ENCODE measurements at regions not wholly inside any gene's neighbourhood (a gene's known extent, or its start where the extent isn't known, plus 50 kb on each side); places are given as distances from the start of the nearest gene placed in this dataset.
"Not testable (repeated sequence)": the region's sequence is repeated elsewhere in the genome, so short reads cannot be mapped to it uniquely, and the experiment has no call there.

DNA sequence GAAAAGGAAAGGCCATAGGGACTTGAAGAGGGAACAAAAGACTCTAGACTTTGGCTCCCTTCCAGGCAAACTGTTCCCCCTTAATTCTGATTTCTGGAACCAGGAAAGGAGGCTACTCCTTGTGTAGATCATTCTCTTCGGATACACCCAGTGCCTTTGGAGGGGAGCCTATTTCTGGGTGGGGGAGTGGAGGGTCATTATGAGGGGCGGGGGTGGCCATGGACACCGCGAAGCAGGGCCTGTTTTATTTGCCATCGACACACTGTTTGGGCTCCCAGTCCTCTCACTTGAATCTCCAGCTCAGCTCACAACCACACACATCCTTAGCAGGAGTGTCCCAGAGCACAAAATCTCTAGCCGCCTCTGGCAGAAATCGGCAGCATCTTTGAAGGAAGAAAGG, 132.3 kb downstream of the PXDC1 start:
- no peak for DNase-seq (ENCODE audit: low spot score)

DNA sequence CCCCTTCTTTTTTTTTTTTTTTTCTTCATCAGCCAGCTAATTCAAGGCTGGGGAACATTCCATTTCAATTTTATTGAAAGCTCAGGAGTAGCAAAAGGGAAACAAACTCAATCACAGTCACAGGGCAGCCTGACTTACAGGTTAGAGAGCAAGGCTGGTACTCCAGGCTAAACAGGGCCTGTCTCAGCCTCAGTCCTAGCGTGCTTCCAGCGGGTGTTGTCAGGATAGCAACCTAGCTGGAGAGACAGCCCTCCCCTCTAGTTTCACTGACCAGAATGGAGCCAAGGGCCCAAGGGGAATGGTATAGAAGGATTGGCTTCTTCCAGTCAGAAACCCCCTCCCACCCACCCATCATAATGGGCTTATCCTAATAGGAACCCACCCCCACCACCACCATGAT, 132.9 kb downstream of the PXDC1 start:
- no peak for DNase-seq (ENCODE audit: low spot score)

DNA sequence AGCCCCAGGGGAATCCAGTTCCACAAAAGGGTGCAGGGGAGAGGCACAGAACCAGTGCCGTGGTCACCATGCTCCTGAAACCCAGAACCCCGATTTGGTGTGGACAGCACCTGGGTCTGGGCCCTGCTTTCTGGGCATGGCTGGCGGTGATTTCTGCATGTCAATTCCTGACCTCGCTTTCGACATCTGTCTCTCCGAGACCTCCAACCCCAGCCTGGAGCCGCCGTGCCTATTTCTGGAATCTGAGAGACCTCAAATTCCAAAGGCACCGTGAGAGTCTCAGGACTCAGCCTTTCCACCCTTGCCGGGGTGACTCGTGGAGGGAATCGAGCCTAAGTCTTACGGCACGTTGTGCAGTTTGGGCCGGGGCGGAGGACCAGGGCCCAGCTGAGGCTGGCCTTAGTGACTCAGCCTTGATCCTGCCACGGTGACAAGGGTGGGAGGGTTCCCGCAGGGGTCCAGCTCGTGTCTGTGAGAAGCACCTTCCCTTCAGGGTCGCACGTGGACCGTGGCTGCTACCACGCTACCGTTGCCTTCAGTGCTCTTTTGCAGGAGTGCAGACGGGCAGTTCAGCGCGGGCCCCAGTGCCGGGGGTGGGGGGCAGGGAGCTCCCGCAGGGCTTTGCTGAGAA, 133.7 kb downstream of the PXDC1 start:
- no peak for DNase-seq (ENCODE audit: low spot score)

DNA sequence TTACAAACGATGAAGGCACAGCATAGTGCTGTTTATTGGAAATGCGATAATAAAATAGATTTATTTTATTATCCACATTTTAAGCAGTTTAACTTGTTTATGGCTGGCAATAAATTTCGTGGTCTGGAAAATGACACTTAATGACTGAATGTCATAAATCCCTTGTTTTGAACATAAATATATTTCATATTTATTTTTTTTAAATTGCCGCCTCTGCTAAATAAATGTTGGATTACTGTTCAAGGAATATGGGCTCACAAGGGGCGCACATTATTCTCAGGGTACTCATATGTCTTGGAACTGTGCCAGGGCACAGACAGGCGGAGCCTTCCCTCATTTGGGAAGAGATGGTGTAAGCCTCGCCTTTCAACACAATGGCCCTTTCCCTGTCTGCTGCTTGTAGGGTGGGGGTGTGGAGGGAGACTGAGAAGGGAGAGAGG, 134.3 kb downstream of the PXDC1 start:
- no peak for DNase-seq (ENCODE audit: low spot score)

DNA sequence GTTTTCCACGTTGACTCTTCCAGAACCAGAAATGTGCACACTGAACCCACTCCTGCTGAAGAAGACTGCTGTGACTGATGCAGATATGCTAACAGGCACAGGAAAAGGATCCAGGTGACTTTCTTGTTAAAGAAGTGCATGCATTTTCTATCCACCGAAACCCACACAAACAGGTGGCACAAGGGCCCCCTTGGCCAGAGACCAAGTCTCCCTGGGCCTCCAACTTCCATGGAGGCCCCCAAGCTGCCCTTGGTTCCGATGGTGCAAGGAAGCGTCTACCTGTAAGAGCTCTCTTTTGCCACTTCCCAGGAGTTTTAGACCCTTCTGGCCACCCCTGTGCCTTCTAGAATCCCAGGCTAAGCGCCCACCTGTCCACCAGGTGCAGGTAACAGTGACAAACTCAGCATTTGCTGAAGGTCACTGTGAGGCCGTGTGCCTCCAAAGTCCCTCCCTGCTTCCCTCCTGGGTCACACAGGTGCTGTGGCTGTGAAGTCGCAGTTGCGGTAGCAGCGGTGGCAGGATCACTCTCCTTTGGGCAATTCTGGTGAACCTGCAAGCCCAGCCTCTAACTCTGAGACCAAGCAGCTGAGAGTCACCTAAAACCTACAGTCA, 134.8 kb downstream of the PXDC1 start:
- no peak for DNase-seq (ENCODE audit: low spot score)

DNA sequence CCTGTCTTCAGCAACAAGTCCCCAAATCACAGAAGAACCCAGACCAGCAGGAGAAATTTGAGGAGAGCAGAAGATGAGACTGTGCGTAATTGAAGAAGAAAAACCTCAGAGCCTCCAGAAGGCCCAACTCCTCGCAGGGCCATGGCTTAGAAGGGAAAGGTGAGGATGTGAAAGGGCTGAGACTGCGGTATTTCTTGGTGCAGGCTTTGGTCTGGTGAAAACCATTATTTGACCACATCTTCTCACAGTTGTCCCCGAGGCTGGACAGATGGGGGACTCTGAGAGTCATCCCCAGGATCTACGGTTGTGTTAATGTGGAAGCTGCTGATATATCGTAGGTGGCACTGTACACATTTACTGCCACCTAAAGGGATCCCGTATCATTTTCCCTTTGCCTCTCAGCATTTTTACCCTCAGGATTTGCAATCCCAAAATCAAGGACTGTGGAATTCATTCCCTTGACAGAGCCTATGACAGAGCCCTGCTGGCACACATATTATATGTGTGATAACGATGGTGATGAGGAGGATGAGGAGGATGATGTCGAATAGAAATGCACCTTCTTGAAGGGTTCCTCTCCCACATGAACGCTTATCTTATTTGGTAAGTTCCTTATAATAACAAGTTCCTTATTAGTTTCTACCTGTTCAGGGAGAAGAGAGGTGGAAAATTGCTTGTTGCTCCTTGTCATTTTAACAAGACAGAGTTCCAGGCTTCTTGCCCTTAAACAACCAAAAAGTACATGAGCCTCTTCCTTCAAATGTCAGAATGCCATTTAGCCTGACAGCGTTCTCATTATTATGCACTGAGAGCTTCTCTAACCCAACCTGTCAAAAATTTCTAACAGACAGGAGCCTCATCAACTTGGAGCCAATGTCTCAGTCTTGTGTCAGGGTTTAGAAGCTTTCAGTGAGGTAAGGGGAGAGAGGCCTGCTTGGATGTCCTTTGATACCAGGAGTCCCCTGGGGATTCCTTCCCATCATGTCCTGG, 135.8 kb downstream of the PXDC1 start:
- no peak for DNase-seq (ENCODE audit: low spot score)

DNA sequence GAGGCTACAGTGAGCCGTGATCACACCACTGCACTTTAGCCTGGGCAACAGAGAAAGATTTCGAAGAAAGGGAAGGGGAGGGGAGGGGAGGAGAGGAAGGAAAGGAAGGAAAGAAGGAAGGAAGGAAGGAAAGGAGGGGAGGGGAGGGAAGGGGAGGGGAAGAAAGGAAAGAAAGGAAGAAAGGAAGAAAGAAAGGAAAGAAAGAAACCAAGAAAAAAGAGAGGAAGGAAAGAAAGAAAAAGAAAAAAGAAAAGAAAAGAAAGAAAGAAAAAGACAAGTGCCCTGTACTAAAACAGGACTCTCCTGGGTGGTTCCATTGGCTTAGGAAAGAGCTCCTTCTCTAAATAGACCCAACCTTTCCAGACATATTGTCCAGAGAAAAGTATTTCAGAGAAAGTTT, 136.6 kb downstream of the PXDC1 start:
- DNase-seq (ENCODE audit: low spot score): no peak

DNA sequence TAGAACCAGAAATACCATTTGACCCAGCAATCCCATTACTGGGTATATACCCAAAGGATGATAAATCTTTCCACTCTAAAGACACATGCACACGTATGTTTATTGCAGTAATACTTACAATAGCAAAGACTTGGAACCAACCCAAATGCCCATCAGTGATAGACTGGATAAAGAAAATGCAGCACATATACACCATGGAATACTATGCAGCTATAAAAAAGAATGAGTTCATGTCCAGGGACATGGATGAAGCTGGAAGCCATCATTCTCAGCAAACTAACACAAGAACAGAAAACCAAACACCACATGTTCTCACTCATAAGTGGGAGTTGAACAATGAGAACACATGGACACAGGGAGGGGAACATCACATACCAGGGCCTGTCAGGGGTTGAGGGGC, 137.9 kb downstream of the PXDC1 start:
- DNase-seq (ENCODE audit: low spot score): not testable (repeated sequence)

DNA sequence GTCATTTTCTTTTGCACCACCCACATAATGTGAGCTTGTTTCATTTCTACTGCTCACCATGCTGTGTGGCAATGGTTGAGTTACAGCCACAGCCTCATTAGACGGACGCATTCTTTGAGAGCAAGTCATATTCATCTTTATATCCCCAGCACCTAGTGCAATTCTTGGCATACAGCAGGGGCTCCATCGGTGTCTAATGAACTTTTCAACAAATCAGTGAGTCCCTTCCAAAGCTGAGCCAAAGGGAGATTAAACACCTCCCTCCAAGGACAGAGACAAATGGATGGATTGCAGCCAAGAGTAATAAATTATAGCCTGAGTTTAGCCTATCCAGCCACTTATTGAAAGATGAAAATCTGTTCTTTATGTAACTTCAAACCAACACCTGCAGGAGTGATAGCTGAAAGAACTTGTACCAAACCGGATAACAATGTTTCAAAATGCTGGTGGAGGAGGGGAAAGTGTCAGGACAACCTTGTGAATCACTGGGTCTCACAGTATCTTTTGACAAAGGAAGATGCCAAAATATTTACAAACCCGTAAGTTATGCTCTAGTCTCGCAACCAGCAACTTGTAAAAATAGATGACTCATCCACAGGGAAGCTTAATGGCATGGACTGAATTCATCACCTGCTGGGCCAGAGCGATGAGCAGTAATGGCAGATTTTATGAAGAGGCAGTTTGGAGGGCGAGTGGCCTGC, 139.0 kb downstream of the PXDC1 start:
- no peak for DNase-seq (ENCODE audit: low spot score)

DNA sequence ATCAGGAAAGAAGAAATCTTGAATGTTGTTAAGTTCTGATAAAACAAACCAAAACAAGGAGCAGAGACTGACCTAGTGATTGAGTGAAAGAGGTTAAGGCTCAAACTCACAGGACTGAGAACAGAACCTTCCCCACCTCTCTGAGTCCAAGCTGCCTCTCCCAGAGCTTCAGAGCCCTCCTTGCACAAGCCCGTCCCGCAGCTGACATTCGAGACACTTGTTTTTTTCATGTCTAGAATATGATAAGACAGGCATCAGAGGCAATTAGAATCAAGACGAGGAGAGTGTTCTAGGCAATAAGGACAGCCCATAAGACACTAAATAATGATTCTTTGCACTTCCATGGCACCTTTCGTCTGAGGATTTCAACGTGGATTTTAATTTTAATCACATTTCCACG, 140.6 kb downstream of the PXDC1 start:
- no peak for DNase-seq (ENCODE audit: low spot score)

DNA sequence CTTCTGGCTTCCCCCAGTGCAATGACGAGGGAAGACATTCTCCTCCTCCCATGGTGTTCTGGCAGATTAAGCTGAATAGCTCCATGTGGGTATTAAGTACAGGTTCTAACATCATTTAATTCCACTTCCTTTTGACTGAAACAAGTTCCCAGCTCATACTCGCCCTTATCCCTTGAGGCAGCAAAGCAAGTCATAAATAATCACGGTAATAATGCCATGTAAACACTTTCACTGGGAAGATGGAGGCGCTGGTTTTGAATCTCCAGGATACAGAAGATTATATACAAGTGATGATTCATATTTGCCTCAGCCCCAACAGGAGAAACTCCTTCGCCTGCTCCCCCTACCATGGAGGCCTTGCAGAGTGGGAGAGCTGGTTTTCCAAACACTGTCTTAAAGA, 141.3 kb downstream of the PXDC1 start:
- no peak for DNase-seq (ENCODE audit: low spot score)

DNA sequence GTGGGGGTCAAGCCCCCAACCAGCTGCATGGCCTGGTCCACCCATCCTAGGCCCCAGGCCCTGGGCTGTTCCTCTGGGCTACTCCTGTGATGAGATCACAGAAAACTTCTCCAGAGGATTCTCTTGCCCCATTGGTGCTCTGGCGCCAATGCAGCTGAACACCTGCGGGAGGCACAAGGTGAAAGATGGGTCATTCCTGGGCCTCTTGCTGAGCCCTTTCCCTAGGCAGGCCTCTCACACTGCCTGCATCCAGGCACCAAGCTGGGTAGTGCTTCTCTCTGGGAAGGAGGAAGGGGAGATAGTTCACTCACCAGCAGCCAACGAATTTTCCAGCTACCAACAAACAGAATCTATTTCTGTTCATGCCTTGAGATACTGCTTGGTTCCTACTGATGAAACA, 142.1 kb downstream of the PXDC1 start:
- DNase-seq (ENCODE audit: low spot score): no peak

DNA sequence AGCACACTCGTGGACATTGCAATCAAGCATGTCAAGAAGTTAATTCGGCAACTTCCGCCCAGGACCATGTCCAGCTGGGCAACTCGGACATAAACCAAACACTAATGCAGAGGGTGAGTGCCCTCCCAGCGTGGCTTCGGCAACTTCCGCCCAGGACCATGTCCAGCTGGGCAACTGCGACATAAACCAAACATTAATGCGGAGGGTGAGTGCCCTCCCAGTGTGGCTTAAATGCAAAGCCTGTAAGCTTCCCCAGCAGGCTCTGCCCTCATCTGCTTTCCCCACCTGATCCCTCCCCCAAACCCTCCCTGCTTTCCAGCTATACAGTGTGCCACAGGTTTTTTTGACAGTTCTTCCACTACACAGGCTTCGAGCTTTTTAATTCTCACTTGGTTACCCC, 143.4 kb downstream of the PXDC1 start:
- no peak for DNase-seq (ENCODE audit: low spot score)

DNA sequence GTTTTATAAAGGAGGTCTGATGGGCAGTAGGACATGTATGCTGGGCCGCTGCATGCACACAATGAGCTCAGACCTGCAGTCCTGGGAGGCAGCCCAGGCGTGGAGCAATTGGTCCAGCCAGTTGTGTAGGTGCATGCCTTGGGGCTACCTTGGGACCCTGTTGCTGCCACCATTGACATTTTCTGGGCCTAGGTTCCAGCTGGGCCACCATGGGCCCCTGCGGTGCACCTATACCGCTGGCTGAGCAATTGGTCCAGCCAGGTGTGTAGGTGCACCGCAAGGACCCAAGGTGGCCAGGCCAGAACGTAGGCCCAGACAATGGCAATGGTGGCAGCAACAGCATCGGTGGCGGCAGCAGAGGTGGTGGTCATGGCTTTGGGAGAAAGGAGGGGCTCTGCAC, 143.9 kb downstream of the PXDC1 start:
- no peak for DNase-seq (ENCODE audit: low spot score)

DNA sequence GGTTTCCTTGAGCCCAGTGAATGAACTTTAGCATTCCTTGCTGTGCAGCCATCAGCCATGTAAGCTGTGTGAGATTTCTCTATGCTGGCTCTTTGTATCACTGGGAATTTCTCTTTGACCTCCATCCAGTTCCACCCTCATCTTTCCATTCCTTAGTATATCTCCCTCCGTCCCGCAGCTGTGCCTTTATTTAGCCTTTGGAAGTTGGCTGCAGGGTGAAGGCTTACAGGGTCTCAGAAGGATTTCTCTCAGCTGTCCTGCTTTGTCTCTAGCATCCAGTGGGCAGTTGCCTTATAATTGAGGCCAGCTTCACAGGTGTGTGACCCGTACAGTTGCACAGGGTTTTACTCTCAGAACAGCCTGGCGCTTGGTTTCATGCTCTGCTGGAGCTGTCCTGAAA, 144.3 kb downstream of the PXDC1 start:
- no peak for DNase-seq (ENCODE audit: low spot score)

DNA sequence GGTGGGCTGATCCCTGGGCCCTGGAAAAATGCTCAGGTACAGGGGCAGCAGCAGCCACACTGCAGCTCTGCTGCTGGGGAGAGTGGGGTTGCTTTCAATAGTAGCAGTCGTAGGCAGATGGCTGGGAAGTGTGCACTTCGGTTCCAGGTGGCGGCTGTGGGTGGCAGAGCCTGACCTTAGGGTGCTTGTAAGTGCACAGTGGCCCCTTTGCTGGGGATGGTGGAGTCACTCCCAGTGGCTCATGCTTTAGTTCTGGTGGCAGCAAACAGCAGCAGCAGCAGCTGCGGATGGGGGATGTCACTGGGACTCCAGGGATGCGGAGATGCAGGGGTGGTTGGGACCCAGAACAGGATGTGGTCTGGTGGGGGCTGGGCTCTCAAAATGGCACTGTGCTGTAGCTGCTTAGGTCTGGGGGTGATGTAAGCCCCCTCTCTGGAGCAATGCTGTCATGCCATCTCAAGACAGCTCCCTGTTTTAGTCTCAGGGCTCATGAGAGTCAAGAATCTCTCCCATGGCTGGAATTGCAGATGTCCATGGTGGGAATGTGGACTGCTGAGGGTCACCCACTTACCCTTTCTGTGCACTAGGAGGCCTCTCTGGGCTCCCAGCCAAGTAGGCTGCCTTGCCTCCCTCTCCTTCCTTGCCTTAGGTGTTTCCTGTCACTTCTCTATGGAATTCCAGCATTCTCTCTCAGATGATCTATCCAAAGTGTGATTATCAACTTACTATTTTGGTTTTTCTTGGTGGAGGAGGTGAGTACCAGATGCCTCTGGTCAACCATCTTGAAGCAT, 146.7 kb upstream of the SLC22A23 start:
- DNase-seq (ENCODE audit: low spot score): no peak

DNA sequence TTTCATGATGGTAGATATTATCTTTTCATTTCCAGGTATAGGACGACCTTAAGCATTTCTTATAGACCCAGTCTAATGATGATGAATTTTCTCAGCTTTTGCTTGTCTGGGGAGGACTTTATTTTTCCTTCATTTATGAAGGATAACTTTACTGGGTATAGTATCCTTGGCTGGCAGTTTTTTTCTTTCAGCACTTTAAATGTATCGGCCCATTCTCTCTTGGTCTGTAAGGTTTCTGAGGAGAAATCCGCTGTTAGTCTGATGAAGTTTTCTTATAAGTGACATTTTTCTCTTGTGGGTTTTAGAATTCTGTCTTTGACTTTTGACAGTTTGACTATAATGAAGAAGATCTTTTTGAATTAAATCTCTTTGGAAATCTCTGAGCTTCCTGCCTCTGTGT, 144.7 kb upstream of the SLC22A23 start:
- DNase-seq (ENCODE audit: low spot score): no peak

DNA sequence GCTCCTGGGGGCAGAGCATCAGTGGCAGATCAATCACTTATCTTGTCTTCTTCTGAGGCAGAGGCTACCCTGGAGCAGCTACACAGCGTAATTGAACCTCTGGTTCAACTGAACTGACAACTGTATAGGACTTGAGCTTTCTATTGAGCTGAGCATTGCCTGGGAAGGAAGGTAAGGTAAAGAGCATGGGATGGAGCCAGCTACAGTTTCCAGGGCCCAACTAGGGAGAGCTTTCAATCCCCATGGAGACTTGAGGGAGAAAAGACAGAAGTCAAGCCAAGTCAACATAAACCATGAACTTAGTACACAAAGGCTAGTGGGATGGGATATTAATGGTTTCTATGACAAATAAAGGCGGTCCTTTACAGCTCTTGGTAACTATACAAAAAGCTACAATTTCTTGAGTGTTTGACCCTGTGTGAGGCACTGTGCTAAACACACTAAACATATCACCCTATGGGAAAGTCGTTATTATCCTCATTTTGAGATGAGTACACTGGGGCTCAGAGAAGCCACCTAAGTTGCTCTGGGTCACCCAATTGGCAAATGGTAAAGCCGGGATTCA, 140.7 kb upstream of the SLC22A23 start:
- DNase-seq (ENCODE audit: low spot score): no peak

DNA sequence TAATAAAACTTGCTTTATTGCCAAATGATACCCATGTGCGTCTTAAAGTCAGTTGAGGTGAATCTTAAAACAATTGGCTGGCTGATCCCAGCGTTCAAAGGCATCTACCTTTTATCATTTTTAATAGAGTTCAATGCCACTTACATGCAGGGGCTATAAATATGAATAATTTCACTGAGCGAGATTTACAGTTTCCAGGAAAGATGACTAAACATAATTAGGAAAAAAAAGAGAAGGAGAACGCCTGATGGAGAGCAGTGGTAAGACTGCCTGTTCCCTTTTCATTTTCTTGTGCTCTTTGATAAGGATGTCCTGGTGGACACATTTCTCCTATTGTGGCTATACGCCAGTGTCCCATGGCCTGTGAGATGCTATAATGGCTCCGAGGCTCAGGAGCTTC, 139.9 kb upstream of the SLC22A23 start:
- no peak for DNase-seq (ENCODE audit: low spot score)

DNA sequence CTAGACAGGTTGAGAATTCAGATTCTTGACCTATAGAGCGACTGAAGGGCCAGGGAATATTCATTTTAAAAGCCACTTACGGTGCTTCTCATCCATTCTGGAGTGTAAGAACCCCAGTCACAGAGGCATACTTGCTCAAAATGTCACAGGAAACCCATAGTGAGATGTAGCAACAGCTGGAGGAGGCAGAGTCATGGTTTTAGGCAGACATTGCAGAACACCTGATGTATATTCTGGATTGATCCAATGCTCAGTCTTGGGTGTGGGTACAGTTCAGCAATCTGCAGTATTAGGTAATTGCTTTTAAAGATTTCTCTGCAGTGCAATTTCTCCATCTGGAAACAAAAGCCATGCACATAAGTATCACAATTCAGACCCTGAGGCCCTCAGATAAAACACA, 137.4 kb upstream of the SLC22A23 start:
- no peak for DNase-seq (ENCODE audit: low spot score)

DNA sequence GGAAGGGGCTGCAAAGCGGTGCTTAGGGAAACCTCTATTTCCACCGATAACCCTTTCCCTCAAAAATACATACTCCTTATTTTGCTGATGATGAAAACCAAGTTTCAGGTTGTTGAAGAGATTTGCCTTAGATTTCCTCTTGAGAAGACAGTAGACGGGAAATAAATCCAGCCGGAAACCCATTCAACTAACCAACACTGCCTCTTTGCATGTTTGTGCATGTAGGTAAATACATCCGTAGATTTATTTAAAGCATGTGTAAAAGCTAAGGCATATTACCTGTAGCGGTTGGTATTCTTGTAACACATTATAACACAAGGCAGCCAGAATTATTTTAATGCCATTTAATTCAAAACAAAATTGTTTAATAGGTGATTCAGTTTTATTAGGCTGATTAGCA, 136.3 kb upstream of the SLC22A23 start:
- no peak for DNase-seq (ENCODE audit: low spot score)
